NCI-H748 (cell line): ENCODE measurements at regions not wholly inside any gene's neighbourhood (a gene's known extent, or its start where the extent isn't known, plus 50 kb on each side); places are given as distances from the start of the nearest gene placed in this dataset.
A peak's percentile ranks its signal among the peaks of the same experiment; 100 is the strongest.

Source experiments
- DNase-seq: peaks from one replicate; lab custom pipeline; 2025; ENCODE audit not compliant: unreplicated experiment; lab: John Stamatoyannopoulos, UW

GRCh38 chr5:74200560-74200959 is 440.0 kb downstream of the ENC1 start:
- peak; percentile 100 for DNase-seq

GRCh38 chr5:74199436-74200210 is 440.9 kb downstream of the ENC1 start:
- peak; percentile 46 for DNase-seq

DNA sequence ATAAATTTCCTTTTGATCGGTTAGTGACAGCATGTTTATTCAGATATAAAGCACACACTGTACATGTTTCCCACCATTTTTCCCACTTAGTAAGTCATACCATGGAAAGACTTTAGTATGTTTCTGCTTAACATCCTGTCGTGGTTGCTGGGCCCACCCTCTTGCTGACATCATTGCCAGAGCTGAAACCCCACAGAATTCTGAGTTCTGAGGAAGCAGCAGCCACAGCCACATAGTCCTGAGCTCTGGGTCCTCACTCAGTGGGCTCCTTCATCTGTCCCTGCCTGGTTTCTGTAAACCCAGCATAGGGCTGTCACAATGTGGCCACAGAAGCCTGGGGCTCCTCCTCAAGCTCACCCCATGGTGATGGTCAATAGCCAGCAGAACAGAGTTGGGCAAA is 441.5 kb downstream of the ENC1 start:
- peak; percentile 46 for DNase-seq

DNA sequence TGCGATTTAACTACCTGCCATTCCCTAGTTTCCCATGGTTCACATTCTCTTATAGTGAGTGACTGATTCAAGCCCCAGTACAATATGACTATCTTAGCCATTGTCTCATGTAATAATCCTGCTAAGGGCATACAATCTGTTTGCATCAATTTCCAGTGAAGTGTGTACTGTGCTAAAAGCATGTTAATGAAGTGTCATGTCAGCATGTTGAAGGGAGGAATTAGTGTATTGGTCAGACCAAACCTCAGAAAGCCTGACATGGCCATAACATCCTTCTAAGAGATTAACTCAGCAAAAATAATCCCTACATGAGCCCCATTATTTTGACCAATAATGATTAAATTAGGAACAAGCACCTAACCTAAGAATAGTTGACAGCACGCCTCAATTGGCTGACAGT is 442.4 kb downstream of the ENC1 start:
- peak; percentile 46 for DNase-seq

DNA sequence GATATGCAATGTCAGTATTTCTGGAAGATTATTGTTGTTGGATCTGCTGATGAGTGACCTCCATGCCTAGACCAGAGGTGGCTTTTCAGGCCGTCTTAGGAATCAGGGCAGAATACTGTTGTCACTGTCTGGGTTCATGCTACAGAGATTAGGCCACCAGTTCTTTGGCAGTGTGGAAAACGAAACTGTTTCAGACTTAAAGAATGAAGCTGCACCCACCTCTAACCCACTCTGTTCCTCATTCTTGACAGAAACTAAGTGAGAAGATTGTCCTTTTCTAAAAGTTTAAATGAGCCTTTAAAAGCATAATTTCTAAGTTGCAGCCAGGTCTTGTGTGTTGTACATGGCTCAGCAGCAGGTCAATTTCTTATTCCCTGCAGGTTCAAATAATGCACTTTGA is 444.3 kb downstream of the ENC1 start:
- no peak for DNase-seq

- DNase-seq: no peak
These were observed 446.3 kb downstream of the ENC1 start for GRCh38 chr5:74194196-74194595.

GRCh38 chr5:74192606-74193299 is 447.8 kb downstream of the ENC1 start:
- DNase-seq: no peak

DNA sequence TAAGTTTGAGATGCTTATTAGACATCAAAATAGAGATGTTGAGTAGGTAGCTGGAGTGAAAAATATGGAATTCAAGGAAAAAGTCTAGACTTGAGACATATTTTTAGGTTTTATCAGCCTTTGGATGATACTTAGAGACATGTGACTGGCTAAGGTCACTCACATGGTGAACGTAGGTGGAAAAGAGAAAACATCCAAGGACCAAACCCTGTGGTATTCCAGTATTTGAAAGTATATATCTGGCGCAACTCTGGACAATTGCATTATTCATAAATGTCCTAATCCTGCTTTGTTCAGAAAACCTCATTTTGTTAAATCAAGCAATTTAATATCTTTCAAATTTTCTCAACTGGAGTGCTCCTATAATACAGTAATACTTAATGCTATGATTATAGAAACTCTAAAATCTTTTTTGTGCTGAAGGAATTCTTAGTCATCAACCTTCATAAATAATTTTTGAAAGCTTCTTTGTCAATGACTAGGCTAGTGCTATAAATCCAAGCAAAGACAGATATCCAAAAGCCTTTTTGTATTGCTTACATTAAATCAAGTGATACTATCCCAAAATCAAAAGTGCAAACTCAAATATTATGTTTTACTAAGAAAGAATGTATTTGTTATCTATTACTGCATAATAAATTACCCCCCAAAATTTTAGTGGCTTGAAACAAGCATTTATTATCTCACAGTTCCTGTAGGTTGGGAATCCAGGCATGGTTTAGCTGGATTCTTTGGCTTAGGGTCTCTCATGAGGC is 452.0 kb downstream of the ENC1 start:
- no peak for DNase-seq

DNA sequence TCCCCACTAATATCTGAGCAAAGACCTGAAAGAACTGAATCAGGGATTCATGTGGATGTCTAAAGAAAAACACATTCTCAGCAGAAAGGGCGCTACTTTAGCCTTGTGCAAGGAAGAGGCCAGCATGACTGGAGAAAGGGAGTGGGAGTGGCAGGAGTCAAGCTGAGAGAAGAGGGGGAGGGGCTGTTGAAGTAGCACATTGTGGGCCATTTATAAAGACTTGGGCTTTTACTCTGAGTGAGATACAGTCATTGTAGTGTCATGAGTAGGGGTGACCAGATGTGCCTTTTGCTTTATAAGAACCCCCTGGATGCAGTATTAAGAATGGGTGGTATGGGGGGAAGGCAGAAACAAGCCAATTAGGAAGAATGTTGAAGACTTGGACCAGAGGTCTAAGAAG is 452.8 kb downstream of the ENC1 start:
- peak; percentile 20 for DNase-seq

GRCh38 chr5:74186356-74187315 is 453.9 kb downstream of the ENC1 start:
- no peak for DNase-seq

DNA sequence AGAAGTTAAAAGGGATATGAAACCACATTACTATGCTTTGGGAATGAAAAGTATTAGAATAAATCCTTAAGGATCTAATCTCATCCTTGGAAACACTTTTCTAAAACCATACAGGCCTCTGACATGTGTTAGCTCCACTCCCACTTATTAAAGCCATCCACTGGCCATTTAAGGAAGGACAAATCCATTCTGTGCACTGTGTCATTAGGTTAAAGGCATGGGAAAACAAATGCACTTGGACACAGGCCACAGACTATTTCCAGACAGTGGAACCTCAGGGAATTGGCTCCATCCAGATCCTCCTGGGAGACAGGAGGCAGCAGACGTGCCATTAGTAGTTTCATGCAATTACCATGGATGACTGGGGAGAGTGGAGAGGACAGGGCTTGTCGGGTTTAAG is 454.9 kb downstream of the ENC1 start:
- DNase-seq: peak; percentile 17

DNA sequence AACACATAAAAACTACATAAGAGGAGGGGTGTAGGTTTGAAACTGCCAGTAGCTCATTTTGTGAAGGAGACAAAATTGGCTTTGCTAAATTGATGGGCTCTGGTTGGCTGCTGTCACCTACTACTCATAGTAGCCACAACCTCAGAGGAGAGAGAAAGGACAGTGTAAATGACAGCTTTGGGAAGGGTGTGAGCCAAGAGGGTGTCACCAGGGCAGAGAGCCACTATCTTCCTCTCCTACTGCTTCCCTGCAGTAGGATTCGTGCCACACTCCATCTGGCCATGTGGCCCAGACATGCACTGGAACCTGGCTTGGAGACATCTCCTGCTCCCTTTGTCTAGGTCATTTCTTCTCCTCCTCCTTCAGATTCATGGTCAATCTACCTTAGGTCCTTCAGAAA is 455.9 kb downstream of the ENC1 start:
- DNase-seq: no peak

DNA sequence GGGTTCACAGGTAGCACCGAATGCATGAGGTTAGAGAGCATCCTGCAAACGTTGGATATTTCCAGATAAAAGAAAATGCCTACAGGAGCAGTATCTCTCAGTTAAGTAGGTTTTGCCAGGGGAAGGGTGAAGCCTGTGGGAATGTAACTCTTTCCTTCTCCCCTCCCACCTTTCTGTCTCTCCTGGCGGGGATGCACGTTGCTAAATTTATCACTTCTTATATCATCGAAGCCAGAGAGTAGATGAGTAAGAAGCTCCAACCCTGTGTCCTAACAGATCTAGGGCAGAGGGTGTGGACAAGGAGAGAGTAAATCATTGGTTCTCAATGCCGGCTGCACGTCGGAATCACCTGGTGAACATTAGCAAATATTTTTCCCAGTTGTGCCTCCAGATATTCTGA is 457.5 kb downstream of the ENC1 start:
- no peak for DNase-seq

GRCh38 chr5:74182603-74183002 is 457.9 kb downstream of the ENC1 start:
- no peak for DNase-seq

DNA sequence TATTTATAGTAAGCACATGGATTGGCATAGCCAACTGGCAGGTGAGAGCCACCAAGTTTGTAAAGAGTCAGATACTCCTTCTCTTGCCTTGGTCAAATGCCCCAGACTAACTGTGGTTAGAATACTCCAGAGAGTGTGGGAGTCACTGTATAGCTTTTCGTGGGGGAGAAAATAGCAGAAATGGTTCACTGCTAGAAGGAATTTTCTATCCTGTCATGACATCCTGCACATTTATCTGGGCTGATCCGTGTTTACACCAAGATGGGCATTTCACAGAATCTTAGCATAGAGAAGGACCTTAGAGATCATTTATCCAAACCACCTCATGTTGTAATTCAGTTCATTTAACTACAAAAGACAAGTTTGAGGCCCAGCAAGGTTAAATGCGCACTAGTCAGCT is 460.8 kb downstream of the ENC1 start:
- DNase-seq: no peak

DNA sequence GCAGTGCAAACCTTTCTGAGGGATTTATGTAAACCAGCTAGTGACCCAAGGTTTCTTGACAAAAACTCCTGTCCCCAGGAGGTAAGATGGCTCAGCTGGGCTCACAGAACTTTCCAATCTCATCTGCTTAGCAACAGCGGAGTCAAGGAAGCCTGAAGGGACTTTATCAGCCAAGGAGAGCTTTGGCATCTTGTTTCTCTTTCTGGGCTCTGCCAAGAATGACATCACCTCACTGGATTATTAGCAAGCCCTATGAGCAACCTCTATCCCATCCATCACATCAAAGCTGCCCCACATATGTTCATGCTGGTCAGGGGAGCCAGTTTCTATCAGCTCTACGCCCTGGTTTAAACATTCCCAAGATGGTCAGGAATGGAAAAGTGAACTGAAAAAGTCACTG is 461.3 kb downstream of the ENC1 start:
- DNase-seq: no peak

DNA sequence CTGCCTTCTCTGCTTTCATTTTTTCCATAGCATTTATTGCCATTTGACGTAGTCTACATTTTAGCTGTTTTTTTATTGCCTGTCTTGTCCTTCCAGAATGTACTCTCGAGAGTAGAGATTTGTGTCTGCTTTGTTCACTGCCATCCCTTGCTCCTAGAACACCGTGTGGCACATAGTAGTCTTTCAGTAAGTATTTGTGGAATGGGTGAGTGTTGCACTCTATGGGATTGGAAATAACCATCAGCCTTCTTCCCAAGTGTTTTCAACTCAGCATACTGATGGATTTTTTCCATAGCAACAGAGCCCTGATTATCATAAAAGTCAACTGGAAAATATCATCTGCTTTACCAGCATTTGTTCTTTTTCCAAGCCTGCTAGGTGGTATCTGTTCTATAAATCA is 462.6 kb downstream of the ENC1 start:
- DNase-seq: no peak

DNA sequence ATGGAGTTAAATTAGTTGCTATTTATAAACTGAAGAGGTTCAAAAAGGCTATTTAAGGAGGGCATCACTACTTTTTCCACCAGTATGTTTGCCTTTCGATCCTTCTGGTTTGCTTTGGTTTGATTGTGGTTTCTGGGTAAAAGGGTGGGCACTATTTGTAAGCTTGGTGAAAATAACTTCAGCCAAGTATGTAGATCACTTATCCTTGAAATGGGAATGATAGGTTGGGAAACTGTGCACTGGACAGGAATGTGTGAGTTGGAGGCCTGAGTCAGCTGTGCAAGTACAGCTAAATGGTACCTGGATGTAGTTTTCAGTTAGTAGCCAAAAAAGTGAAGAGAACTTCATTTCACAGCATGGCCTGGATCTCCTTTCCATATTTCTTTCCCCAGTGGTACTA is 466.2 kb downstream of the ENC1 start:
- DNase-seq: no peak

DNA sequence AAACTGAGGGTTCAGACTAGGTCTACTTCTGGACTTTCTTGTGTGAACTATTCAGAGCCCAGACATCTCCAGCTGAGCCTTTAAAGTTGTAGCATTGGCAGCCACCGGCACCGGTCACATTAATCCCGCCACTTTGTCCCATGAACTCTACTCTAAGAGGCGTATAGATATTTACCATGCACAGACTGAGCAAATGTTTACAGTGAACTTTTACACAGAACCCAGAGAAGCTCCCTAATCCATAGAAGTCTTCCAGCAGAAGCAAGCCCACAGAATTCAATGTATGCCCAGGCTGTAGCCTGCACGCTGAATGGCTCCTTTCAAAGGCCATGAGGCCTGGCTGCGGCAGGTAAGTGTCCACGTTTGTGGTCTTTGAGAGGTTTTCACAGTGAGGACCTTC is 466.9 kb downstream of the ENC1 start:
- DNase-seq: no peak

GRCh38 chr5:74173241-74173640 is 467.3 kb downstream of the ENC1 start:
- no peak for DNase-seq

- no peak for DNase-seq
These were observed 470.8 kb downstream of the ENC1 start for GRCh38 chr5:74169701-74170100.
